ENCODE measurements at regions not wholly inside any gene's neighbourhood (a gene's known extent, or its start where the extent isn't known, plus 50 kb on each side); places are given as distances from the start of the nearest gene placed in this dataset.

DNA sequence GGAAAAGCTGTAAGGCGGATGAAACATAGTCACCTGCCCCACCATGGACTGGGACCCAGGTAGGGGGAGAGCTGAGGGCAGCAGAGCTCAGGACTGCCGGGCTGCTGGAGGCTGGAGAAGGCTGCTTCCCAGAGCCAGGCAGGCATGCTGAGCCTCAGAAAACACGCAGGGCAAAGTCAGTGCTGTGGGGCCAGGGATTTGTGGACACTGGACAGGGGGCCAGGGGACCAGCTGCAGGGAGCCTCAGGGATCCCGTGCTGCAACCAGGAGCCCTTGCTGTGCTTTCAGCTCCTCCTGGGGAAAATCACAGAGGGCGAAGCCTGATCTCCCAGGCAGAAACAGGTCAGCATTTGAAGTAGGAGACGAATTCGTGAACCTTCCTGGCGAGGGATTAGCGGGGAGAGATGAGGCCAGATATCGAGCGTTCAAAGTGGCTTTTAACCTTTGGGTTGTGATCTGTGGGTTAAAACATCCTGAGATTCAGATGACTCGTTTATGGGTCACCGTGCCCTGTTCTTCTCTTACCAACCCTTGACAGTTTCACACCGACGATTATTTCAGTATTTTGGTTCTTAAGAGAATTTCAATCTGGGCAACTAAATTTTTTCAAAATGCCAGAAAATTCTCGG is 85.6 kb upstream of the SHH start:
- Histone ChIP-seq H3K4me1 (ENCODE audit: control insufficient read depth in 4 of 4, insufficient read depth in 4 of 4, low read length in 3 of 4) (peaks cover 0 to 5% (median 2%) of the 10 kb centered on the region in 4 donors), H3K27ac (ENCODE audit: low read depth in 1 of 2, low read length in 2 of 2) (peak overlapping the region in 1 of 2 donors; percentile 28), H3K27me3 (ENCODE audit: control insufficient read depth in 4 of 4, insufficient read depth in 4 of 4, low read length in 3 of 4) (no peaks in the 10 kb centered on the region), H3K9ac (ENCODE audit: low read depth in 1 of 2, low read length in 2 of 2) (no peak overlapping the region), H3K4me3 (ENCODE audit: low read depth in 1 of 3, low read length in 3 of 3) (no peak overlapping the region), H3K9me3 (ENCODE audit: control insufficient read depth in 4 of 4, low read length in 3 of 4) (peaks cover 0 to 7% (median 0%) of the 10 kb centered on the region in 4 donors), H3K36me3 (ENCODE audit: control insufficient read depth in 4 of 4, insufficient read depth in 3 of 4, low read depth in 1 of 4, low read length in 3 of 4) (no peaks in the 10 kb centered on the region)
- WGBS: 79% methylated on average over 16 of the region's 16 CpGs
- TF ChIP-seq HNF4G (IDR thresholded peaks at IDR 0.05): no peak
- TF ChIP-seq, protein P1, sequence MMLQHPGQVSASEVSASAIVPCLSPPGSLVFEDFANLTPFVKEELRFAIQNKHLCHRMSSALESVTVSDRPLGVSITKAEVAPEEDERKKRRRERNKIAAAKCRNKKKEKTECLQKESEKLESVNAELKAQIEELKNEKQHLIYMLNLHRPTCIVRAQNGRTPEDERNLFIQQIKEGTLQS (IDR thresholded peaks at IDR 0.05): no peak
- no peak for TF ChIP-seq NR2F2 (IDR thresholded peaks at IDR 0.05)
- TF ChIP-seq RXRA (IDR thresholded peaks at IDR 0.05): peak; percentile 36 to 37
- peak; percentile 31 to 45 for TF ChIP-seq HNF4A (conservative IDR thresholded peaks at IDR 0.05)
- DNase-seq (ENCODE audit: low spot score): no peak

DNA sequence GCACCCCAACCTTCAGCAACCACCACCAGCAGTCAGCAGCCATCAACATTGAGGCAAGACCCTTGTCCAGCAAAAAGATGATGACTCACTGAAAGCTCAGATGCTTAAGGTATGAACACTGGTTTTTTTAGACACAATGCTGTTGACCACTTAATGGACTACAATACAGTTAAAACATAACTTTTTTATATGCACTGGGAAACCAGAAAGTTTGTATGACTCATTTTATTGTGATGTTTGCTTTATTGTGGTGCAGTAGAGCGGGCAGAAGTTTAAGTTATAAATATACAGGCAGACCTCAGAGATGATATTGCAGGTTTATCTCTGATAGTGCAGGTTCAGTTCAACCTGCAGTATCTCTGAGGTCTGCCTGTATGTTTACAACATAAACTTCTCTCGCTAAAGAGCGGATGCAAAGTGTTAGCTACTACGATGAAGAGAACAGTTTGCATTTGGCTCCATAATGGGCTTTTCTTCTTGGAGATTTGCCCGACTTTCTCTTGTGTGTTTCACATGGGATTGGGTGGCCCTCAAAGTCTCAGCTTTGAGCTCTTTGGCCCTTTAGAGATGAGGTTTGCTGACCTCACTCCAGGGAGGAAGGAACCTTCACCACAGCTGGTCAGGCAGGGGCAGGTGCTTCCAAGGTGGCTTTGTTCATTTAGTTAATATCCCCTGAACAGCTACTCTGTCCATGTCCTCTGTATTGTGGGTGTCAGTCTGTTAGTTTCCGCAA is 84.4 kb upstream of the SHH start:
- Histone ChIP-seq H3K9me3 (ENCODE audit: control insufficient read depth in 4 of 4, low read length in 3 of 4) (peaks cover 0 to 7% (median 0%) of the 10 kb centered on the region in 4 donors), H3K4me3 (ENCODE audit: low read depth in 1 of 3, low read length in 3 of 3) (no peak overlapping the region)
- 87% methylated on average over 6 of the region's 6 CpGs for WGBS

More for the DNA sequence above, 84.4 kb upstream of the SHH start:
- no peak for DNase-seq (ENCODE audit: low spot score)
- Histone ChIP-seq H3K4me1 (ENCODE audit: control insufficient read depth in 4 of 4, insufficient read depth in 4 of 4, low read length in 3 of 4) (peaks cover 0 to 5% (median 2%) of the 10 kb centered on the region in 4 donors), H3K27ac (ENCODE audit: low read depth in 1 of 2, low read length in 2 of 2) (no peak overlapping the region), H3K9ac (ENCODE audit: low read depth in 1 of 2, low read length in 2 of 2) (no peak overlapping the region), H3K27me3 (ENCODE audit: control insufficient read depth in 4 of 4, insufficient read depth in 4 of 4, low read length in 3 of 4) (no peaks in the 10 kb centered on the region), H3K36me3 (ENCODE audit: control insufficient read depth in 4 of 4, insufficient read depth in 3 of 4, low read depth in 1 of 4, low read length in 3 of 4) (no peaks in the 10 kb centered on the region)
- no peak for TF ChIP-seq FOXA2 (IDR thresholded peaks at IDR 0.05)
- TF ChIP-seq, protein P2, sequence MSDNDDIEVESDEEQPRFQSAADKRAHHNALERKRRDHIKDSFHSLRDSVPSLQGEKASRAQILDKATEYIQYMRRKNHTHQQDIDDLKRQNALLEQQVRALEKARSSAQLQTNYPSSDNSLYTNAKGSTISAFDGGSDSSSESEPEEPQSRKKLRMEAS (IDR thresholded peaks at IDR 0.05): no peak
- no peak for TF ChIP-seq HNF4A (conservative IDR thresholded peaks at IDR 0.05)
- TF ChIP-seq, protein P3, sequence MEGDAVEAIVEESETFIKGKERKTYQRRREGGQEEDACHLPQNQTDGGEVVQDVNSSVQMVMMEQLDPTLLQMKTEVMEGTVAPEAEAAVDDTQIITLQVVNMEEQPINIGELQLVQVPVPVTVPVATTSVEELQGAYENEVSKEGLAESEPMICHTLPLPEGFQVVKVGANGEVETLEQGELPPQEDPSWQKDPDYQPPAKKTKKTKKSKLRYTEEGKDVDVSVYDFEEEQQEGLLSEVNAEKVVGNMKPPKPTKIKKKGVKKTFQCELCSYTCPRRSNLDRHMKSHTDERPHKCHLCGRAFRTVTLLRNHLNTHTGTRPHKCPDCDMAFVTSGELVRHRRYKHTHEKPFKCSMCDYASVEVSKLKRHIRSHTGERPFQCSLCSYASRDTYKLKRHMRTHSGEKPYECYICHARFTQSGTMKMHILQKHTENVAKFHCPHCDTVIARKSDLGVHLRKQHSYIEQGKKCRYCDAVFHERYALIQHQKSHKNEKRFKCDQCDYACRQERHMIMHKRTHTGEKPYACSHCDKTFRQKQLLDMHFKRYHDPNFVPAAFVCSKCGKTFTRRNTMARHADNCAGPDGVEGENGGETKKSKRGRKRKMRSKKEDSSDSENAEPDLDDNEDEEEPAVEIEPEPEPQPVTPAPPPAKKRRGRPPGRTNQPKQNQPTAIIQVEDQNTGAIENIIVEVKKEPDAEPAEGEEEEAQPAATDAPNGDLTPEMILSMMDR (IDR thresholded peaks at IDR 0.05; ENCODE audit: low read depth, low read length, missing input control): no peak
- TF ChIP-seq GABPA (IDR thresholded peaks at IDR 0.05 in 1 of 2, conservative IDR thresholded peaks at IDR 0.05 in 1 of 2): no peak
- no peak for TF ChIP-seq EGR1 (IDR thresholded peaks at IDR 0.05; ENCODE audit: low read depth in 2 of 2)
- no peak for TF ChIP-seq HNF4G (IDR thresholded peaks at IDR 0.05)
- no peak for TF ChIP-seq TAF1 (conservative IDR thresholded peaks at IDR 0.05)
- no peak for TF ChIP-seq JUND (IDR thresholded peaks at IDR 0.05)
- TF ChIP-seq YY1 (IDR thresholded peaks at IDR 0.05): no peak
- TF ChIP-seq, protein P4, sequence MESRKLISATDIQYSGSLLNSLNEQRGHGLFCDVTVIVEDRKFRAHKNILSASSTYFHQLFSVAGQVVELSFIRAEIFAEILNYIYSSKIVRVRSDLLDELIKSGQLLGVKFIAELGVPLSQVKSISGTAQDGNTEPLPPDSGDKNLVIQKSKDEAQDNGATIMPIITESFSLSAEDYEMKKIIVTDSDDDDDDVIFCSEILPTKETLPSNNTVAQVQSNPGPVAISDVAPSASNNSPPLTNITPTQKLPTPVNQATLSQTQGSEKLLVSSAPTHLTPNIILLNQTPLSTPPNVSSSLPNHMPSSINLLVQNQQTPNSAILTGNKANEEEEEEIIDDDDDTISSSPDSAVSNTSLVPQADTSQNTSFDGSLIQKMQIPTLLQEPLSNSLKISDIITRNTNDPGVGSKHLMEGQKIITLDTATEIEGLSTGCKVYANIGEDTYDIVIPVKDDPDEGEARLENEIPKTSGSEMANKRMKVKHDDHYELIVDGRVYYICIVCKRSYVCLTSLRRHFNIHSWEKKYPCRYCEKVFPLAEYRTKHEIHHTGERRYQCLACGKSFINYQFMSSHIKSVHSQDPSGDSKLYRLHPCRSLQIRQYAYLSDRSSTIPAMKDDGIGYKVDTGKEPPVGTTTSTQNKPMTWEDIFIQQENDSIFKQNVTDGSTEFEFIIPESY (IDR thresholded peaks at IDR 0.05): no peak
- TF ChIP-seq, protein P5, sequence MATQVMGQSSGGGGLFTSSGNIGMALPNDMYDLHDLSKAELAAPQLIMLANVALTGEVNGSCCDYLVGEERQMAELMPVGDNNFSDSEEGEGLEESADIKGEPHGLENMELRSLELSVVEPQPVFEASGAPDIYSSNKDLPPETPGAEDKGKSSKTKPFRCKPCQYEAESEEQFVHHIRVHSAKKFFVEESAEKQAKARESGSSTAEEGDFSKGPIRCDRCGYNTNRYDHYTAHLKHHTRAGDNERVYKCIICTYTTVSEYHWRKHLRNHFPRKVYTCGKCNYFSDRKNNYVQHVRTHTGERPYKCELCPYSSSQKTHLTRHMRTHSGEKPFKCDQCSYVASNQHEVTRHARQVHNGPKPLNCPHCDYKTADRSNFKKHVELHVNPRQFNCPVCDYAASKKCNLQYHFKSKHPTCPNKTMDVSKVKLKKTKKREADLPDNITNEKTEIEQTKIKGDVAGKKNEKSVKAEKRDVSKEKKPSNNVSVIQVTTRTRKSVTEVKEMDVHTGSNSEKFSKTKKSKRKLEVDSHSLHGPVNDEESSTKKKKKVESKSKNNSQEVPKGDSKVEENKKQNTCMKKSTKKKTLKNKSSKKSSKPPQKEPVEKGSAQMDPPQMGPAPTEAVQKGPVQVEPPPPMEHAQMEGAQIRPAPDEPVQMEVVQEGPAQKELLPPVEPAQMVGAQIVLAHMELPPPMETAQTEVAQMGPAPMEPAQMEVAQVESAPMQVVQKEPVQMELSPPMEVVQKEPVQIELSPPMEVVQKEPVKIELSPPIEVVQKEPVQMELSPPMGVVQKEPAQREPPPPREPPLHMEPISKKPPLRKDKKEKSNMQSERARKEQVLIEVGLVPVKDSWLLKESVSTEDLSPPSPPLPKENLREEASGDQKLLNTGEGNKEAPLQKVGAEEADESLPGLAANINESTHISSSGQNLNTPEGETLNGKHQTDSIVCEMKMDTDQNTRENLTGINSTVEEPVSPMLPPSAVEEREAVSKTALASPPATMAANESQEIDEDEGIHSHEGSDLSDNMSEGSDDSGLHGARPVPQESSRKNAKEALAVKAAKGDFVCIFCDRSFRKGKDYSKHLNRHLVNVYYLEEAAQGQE (IDR thresholded peaks at IDR 0.05): no peak
- TF ChIP-seq RXRA (IDR thresholded peaks at IDR 0.05): no peak
- no peak for TF ChIP-seq NR2F2 (IDR thresholded peaks at IDR 0.05)
- TF ChIP-seq RAD21 (IDR thresholded peaks at IDR 0.05): no peak
- TF ChIP-seq, protein P1 (IDR thresholded peaks at IDR 0.05): no peak
- TF ChIP-seq FOXA1 (IDR thresholded peaks at IDR 0.05): no peak
- TF ChIP-seq SP1 (IDR thresholded peaks at IDR 0.05): no peak
